ENCODE measurements at regions not wholly inside any gene's neighbourhood (a gene's known extent, or its start where the extent isn't known, plus 50 kb on each side); places are given as distances from the start of the nearest gene placed in this dataset.
A peak's percentile ranks its signal among the peaks of the same experiment; 100 is the strongest.
"Not testable (repeated sequence)": the region's sequence is repeated elsewhere in the genome, so short reads cannot be mapped to it uniquely, and the experiment has no call there.

- not testable (repeated sequence) for DNase-seq (ENCODE audit: low read depth)
Observed at GRCh38 chr9:30616782-30617181, 1767.7 kb upstream of the ACO1 start.

GRCh38 chr9:30622561-30622960 is 1761.9 kb upstream of the ACO1 start:
- peak; percentile 81 for DNase-seq (ENCODE audit: low read depth)

DNA sequence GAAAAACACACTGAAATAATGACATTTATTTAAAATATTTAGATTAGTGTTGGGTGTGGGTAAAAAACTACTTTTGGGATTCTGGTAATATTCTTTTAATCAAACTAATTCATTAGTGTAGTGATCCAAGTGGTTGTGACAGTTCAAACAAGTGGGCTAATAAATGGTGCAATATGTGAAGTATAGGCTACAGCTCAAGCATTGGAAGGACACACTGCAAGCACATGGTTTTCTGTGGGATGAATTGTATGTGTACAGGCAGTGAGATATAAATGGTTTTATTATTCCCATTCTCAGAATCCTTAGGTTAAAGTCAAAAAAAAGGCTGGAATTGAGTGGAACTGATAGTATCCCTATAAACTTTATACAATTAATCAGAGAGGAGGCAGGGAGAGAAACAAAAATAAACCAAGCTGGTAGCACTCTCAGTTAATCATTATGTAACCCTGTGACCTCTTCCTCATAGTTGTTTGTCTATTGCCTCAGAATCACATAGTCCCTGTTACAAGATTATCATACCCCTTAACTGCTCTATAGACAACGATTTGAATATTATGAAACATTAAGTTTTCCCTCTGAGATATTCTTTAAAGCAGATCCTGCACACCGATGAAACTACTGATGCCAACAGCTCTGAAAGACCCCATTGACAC is 1755.4 kb upstream of the ACO1 start:
- no peak for DNase-seq (ENCODE audit: low read depth)

GRCh38 chr9:30630459-30630858 is 1754.0 kb upstream of the ACO1 start:
- DNase-seq (ENCODE audit: low read depth), result no peak

DNA sequence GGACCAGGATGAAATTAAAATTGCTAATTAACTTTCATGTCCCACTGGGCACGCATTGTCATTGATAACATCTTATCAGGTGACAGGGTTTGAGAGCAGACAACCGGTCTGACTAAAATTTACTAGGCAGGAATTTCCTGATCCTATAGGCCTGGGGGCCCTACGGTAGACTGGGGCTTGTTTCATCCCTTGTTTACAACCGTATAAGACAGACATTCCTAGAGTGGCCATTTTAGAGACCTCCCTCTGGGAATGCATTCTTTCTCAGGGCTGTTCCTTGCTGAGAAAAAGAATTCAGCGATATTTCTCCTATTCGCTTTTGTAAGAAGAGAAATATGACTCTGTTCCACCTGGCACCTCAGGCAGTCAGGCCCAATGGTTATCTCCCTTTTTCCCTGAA is 1737.8 kb upstream of the ACO1 start:
- not testable (repeated sequence) for DNase-seq (ENCODE audit: low read depth)

DNA sequence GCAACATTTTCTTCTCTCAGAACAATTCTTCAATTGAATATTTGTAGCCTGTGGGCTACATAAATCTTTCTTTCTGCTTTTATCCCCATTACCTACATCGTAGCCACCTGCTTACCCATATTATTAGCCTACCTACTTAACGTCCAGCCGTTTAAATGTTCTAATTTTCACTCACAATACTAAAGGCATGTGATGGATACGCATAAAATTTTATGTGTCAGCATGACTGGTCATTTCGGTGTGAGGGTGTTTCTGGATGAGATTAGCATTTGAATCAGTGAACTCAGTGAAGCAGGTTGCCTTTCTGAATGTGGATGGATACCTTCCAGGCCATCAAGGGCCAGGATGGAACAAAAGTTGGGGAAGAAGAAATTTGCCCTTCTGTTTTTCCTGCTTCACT is 1722.5 kb upstream of the ACO1 start:
- DNase-seq (ENCODE audit: low read depth), result no peak

DNA sequence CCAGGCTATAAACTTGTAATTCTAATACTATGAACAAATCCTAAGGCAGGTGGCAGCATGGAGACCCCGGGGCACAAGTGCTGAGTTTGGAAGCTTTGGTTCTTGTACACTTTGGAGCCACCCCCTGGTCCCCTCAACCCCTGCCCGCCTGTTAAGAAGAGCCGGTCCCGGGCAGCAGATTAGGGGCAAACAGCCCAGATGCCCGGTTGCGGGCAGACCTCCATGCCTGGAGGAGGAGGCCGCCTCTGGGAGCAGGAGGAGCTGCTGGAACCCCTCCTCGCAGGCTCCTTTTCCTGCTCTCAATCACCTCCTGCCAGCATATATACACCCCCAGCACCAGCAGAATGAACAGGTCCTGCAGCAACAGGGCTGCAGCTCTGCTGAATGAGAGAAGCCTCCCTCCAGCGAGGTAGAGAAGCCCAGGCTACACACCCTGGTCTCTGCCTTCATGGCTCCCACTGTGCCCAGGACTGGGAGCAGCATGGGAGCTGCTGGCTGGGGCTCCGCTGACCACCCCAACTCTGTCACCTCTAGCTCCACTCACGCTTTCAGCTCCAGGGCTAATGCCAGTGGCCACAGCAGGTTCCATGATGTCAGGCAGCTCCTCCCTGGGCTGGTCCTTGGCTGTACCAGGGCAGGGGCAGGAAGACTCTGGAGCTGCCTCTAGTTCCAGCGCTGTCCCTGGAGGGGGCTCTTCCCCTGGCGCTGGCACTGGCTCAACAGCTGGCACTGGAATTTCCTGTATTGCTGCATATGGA is 1713.5 kb upstream of the ACO1 start:
- no peak for DNase-seq (ENCODE audit: low read depth)

GRCh38 chr9:30673132-30673531 is 1711.3 kb upstream of the ACO1 start:
- peak; percentile 5 for DNase-seq (ENCODE audit: low read depth)

GRCh38 chr9:30676651-30677050 is 1707.8 kb upstream of the ACO1 start:
- no peak for DNase-seq (ENCODE audit: low read depth)

GRCh38 chr9:30677221-30677620 is 1707.2 kb upstream of the ACO1 start:
- DNase-seq (ENCODE audit: low read depth), result no peak

DNA sequence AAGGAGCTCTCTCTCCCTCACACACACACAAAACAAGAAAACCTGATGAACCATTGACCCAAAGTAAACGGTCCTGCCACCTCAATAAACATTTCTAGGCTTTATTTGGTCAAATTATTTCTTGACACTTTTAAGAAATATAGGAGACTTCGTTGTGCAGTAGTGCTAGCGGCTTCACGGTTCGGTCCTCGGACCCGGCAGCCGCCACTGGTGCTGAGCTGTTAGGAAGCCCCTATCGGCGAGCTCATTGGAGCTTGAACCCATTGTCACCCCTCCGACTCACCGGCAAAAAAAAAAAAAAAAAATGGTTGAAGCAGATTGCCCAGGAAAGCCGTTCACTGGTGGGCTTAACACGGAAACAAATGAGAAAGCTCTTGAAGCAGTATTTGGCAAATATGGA is 1695.6 kb upstream of the ACO1 start:
- no peak for DNase-seq (ENCODE audit: low read depth)

GRCh38 chr9:30697958-30698357 is 1686.5 kb upstream of the ACO1 start:
- no peak for DNase-seq (ENCODE audit: low read depth)

GRCh38 chr9:30711591-30711990 is 1672.9 kb upstream of the ACO1 start:
- no peak for DNase-seq (ENCODE audit: low read depth)

DNA sequence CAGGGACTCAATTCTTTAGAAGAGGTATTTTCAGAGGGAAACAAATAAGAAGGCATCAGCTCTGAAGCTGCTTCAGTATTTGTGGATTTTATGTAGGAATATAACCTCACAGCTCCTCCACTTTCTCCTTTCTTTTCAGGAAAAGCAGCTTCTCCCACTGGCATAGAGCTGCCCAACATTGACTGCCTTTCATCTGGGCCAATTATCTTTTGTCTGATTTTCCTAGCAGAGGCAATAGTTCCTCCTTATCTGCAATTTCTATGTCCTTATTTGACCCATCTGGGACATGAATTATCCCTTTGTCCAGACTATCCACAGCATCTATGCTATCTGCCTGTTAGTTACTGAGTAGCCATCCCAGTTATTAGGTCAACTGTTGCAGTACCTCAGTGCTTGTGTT is 1671.2 kb upstream of the ACO1 start:
- no peak for DNase-seq (ENCODE audit: low read depth)

DNA sequence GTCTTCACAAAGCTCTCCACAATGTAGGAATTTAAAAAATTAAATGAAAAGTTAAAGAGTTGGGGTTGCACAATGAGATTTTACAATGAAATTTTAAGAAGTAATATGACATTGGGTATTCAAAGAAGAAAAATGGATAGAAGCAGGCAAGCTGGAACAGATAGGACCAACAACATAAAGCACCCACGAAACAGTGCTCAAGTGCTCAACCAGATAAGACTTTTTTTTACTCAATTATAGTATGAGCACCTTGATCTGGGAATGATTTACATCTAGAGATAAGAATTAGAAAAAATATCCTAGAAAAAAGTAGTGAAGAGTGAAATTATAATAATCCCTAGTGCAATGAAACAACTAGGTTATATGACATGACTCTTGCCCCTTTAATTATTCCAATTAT is 1670.1 kb upstream of the ACO1 start:
- DNase-seq (ENCODE audit: low read depth), result no peak

DNA sequence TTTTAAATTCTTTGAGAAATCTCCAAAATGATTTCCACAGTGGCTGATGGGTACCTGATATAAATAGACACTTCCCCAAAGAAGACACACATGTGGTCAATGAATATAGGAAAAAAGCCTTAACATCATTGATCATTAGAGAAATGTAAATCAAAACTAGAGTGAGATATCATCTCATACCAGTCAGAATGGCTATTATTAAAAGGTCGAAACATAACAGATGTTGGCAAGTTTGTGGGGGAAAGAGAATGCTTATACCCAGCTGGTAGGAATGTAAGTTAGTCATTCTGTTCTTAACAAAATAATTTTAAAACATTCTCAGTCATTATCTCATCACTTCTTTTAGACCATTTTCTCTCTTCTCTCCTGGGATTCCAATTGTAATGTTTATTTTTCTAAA is 1666.0 kb upstream of the ACO1 start:
- DNase-seq (ENCODE audit: low read depth), result no peak

GRCh38 chr9:30722065-30722464 is 1662.4 kb upstream of the ACO1 start:
- DNase-seq (ENCODE audit: low read depth), result no peak

DNA sequence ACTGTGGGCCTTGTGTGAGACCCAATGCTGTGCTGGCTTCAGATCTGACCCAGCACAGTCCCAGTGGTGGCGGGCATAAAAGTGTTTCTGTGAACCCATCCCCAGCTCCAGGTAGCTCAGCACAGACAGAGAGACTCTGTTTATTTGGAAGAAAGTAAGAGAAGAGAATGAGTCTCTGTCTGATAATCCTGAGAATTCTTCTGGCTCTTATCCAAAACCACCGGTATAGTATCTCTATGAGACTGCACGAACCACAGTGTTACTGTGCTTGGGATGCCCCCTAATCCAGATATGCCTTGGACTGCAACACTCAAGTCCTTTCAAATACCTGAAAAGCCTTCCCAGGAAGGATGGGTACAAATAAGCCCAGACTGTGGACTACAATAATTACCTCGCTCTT is 1660.8 kb upstream of the ACO1 start:
- DNase-seq (ENCODE audit: low read depth), result peak; percentile 43

GRCh38 chr9:30732060-30732459 is 1652.4 kb upstream of the ACO1 start:
- no peak for DNase-seq (ENCODE audit: low read depth)

DNA sequence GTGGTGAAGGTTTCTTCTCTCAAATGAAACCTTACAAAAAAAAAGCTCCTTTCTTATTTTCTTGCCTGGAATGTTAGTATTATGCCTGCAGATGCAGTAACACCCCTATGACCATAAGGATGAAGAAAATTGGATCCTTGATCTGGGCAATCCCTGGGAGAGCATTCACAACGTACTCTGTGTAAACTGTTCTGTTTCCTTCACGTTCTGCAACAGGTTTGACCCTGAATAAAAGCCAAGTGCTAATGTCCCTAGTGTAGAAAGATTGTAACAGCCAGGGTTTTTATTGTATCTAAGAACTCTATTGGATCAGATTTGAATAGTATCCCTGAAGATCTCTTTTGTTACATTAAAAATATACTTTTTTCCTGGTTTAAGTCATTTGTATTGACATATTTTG is 1639.6 kb upstream of the ACO1 start:
- no peak for DNase-seq (ENCODE audit: low read depth)

- DNase-seq (ENCODE audit: low read depth), result no peak
Observed at GRCh38 chr9:30746589-30746988, 1637.9 kb upstream of the ACO1 start.

DNA sequence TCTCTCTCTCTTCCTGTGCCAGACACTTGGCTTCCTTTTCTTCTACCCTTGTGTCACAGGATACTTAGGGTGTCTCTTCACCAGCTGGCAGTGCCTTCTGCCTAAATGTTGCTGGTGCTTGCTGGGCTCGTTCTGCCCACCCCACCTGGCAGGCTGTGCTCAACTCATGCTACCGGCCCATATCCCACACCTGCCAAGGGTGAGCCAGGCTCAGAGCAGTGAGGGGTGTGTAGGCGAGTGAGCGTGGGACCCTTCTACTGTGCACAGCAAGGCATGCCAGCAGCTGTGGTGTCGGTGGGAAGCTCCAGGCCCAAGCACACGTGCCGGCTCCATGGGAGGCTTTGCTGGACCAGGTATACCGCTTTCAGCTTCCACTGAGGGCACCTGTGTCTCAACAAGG is 1626.7 kb upstream of the ACO1 start:
- no peak for DNase-seq (ENCODE audit: low read depth)

GRCh38 chr9:30758726-30759446 is 1625.6 kb upstream of the ACO1 start:
- no peak for DNase-seq (ENCODE audit: low read depth)
